Transverse colon (tissue), 4 donors: ENCODE measurements at regions not wholly inside any gene's neighbourhood (a gene's known extent, or its start where the extent isn't known, plus 50 kb on each side); places are given as distances from the start of the nearest gene placed in this dataset.

ENCODE experiments used
- DNase-seq: peaks from one replicate; pipeline ENCODE4 v3.0.0-alpha.2; 2019
- H3K27ac ChIP-seq, 4 donors: fragments of 200-600 bp; sonication (generic); 2 replicates each; pipeline ENCODE4 v1.5.1; 2016 to 2018; ENCODE audit warnings: inconsistent platforms in 4 of 4
- H3K27me3 ChIP-seq: fragments of 200-600 bp; sonication (generic); 2 replicates; pipeline ENCODE4 v1.5.1; 2017; ENCODE audit warnings: inconsistent platforms
- H3K36me3 ChIP-seq, 4 donors: fragments of 200-600 bp; sonication (generic); 2 replicates each; pipeline ENCODE4 v1.5.1; 2017 to 2019; ENCODE audit warnings: inconsistent platforms in 4 of 4
- H3K4me1 ChIP-seq, 4 donors: fragments of 200-600 bp; sonication (generic); 2 replicates each; pipeline ENCODE4 v1.5.1; 2017 to 2020; ENCODE audit warnings: inconsistent platforms in 4 of 4
- H3K4me3 ChIP-seq, 4 donors: fragments of 200-600 bp; sonication (generic); 1 replicate in 1 of 4; 2 replicates in 3 of 4; pipeline versions ENCODE4 v1.5.1 to v1.6.1; 2017 to 2019; ENCODE audit warnings: inconsistent platforms in 4 of 4
- H3K9me3 ChIP-seq, 2 donors: fragments of 200-600 bp; sonication (generic); 2 replicates each; pipeline ENCODE4 v1.5.1; 2017 to 2019; ENCODE audit warnings: inconsistent platforms in 2 of 2
- EP300 ChIP-seq: sonication (generic); formaldehyde crosslinking; IDR thresholded peaks from one replicate; pipeline ENCODE4 v1.6.1; 2017; ENCODE audit warnings: antibody characterized with exemption, low read depth
- POLR2A ChIP-seq: fragments of 450-650 bp; IDR thresholded peaks from one replicate; pipeline ENCODE4 v1.6.1; 2016; ENCODE audit warnings: antibody characterized with exemption, mild to moderate bottlenecking, moderate library complexity
- POLR2AphosphoS5 ChIP-seq, 3 donors: sonication (generic); formaldehyde crosslinking; IDR thresholded peaks; one replicate each; pipeline ENCODE4 v1.6.1; 2016; ENCODE audit warnings: antibody characterized with exemption in 3 of 3
- WGBS, 2 donors: methylation state at CpG; one replicate each; pipeline ENCODE4 v1.1.5; 2018; ENCODE audit warnings: low coverage in 1 of 2; 5-methylcytosine and 5-hydroxymethylcytosine counted together
- in situ Hi-C, 4 donors: fragments of 200-750 bp; cut with MboI; loops; one replicate each; pipeline versions ENCODE4 v1.15.0 to v1.15.1; 2017; ENCODE audit warnings: low sequenced_read_pairs in 3 of 4, low pct_ligation_motif_present in 1 of 4, low pct_unique_long_range_greater_than_20kb in 1 of 4
- intact Hi-C: fragments of 100-400 bp; cut with DNase I; formaldehyde crosslinking; loops from one replicate; pipeline ENCODE4 v1.15.1; 2023; ENCODE audit warnings: low total_unique reads
- TF ChIP-seq, protein P1 (sequence below), 5 experiments: fragments of 200-600 bp in 3 of 5; fragments of 450-650 bp in 2 of 5; sonication (generic) in 3 of 5; IDR thresholded peaks; 1 replicate in 2 of 5; 2 replicates in 3 of 5; pipeline ENCODE4 v1.5.1; 2016 to 2017; ENCODE audit warnings: antibody characterized with exemption in 5 of 5, inconsistent platforms in 3 of 5, mild to moderate bottlenecking in 2 of 5, moderate library complexity in 1 of 5

DNA sequence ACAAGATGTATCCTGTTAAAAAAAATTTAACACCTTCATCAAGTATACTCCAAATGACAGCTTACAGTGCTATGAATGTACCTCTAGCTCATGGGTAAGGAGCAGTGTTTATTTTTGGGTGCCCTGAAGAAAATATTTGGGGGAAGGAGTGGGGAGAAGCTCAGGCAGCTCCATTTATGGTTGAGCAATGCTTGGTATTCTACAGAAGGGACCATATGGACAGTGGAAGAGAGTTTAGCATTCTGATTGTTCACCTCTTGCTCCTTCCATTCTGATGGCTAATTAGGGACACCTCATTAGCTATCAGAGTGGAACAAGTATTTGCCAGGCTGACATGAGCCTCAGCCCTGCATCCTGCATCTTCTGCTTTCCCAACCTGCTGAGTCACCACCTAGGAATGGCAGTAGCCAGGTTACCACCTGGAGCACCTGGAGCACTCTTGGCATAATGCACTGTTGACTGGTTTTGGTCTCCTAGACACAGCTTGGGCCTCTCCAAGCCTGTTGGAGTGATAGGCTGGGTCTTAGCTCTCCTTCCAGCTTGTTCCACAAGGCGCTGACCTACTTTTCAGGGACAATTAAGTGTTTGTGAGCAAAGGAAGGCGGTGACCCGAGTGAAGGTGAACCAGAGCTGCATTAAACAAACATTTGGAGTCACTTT, 62.0 kb upstream of the MACF1 start:
- H3K9me3 ChIP-seq, result no peaks in the 10 kb centered on the region
- TF ChIP-seq POLR2AphosphoS5 (IDR thresholded peaks at IDR 0.05) (no peak), EP300 (no peak), POLR2A (no peak)
- TF ChIP-seq, protein P1, sequence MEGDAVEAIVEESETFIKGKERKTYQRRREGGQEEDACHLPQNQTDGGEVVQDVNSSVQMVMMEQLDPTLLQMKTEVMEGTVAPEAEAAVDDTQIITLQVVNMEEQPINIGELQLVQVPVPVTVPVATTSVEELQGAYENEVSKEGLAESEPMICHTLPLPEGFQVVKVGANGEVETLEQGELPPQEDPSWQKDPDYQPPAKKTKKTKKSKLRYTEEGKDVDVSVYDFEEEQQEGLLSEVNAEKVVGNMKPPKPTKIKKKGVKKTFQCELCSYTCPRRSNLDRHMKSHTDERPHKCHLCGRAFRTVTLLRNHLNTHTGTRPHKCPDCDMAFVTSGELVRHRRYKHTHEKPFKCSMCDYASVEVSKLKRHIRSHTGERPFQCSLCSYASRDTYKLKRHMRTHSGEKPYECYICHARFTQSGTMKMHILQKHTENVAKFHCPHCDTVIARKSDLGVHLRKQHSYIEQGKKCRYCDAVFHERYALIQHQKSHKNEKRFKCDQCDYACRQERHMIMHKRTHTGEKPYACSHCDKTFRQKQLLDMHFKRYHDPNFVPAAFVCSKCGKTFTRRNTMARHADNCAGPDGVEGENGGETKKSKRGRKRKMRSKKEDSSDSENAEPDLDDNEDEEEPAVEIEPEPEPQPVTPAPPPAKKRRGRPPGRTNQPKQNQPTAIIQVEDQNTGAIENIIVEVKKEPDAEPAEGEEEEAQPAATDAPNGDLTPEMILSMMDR (IDR thresholded peaks at IDR 0.05), result no peak
- no peak for DNase-seq
- no peak overlapping the region for H3K4me3 ChIP-seq
- H3K27ac ChIP-seq, result peak overlapping the region; percentile 7 to 60 (median 53)
- intact Hi-C loops (no loop called here), in situ Hi-C loops (no loop called here)
- peaks cover 10 to 31% (median 22%) of the 10 kb centered on the region in 4 donors for H3K4me1 ChIP-seq
- 48 to 70% methylated on average over 2 to 3 of the region's 3 CpGs for WGBS, 2 donors
- H3K27me3 ChIP-seq, result no peaks in the 10 kb centered on the region
- H3K36me3 ChIP-seq, result no peaks in the 10 kb centered on the region

DNA sequence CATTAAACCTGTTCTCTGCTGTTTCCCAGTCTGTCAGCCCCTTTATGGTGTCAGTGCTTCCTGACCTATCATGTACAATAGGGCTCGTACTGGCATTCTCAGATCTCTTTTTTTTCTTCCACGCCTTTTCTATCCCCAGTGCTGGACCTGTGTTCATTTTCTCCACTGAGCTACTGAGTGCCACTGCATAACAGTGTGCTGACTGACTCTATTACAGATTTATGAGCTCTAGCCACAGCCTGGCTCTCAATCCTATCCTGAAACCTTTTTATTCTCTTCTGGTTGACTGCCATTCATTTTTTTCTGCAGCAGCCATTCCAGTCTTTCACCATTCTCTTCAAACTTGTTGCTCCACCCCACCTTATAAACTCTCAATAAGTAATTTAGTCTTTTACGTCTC, 59.6 kb upstream of the MACF1 start:
- in situ Hi-C loops (no loop called here), intact Hi-C loops (no loop called here)
- H3K27me3 ChIP-seq, result no peaks in the 10 kb centered on the region
- H3K4me1 ChIP-seq, result peaks cover 6 to 34% (median 22%) of the 10 kb centered on the region in 4 donors
- WGBS, 2 donors, result 76 to 87% methylated on average over 3 of the region's 3 CpGs
- no peak overlapping the region for H3K27ac ChIP-seq
- H3K36me3 ChIP-seq, result no peaks in the 10 kb centered on the region
- DNase-seq, result no peak
- TF ChIP-seq EP300 (no peak), POLR2AphosphoS5 (IDR thresholded peaks at IDR 0.05) (no peak), POLR2A (no peak)
- TF ChIP-seq, protein P1 (IDR thresholded peaks at IDR 0.05), result no peak
- H3K4me3 ChIP-seq, result no peak overlapping the region
- H3K9me3 ChIP-seq, result no peaks in the 10 kb centered on the region

DNA sequence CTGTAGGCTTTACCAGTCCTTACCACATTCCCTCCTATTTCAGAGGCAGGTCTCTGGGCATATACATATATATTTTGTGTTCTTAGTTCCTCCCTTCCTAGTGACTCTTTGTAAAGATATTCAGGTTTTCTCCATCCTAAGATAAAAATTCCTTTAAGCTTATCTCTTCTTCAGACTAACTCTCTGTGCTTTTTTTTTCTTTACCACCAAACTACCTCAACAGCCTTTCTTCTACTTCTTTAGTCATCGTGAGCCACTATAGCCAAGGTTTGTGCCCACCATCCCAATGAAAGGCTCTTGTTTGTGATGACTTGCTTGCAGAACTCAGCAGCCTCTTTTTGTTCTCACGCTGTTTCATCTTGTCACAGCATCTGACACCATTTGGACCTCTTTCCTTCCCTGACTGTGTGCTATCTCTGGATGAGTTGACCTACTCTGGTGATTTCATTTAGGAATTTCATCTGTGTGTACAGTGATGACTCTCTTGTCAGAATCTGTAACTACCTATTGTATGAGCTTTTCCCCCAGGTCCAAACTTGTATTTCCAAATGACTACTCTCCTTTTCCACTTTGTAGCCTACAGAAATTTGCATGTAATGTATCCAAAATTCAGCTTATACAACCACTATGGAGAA, 59.0 kb upstream of the MACF1 start:
- no peak for DNase-seq
- TF ChIP-seq POLR2AphosphoS5 (IDR thresholded peaks at IDR 0.05) (no peak), POLR2A (no peak), EP300 (no peak)
- TF ChIP-seq, protein P1 (IDR thresholded peaks at IDR 0.05), result no peak
- intact Hi-C loops, result no loop called here
- Histone ChIP-seq H3K27ac (no peak overlapping the region), H3K27me3 (no peaks in the 10 kb centered on the region), H3K36me3 (no peaks in the 10 kb centered on the region), H3K9me3 (no peaks in the 10 kb centered on the region), H3K4me1 (peaks cover 6 to 34% (median 20%) of the 10 kb centered on the region in 4 donors), H3K4me3 (no peak overlapping the region)
- in situ Hi-C loops, result no loop called here
- 91 to 100% methylated on average over 1 to 2 of the region's 2 CpGs for WGBS, 2 donors

DNA sequence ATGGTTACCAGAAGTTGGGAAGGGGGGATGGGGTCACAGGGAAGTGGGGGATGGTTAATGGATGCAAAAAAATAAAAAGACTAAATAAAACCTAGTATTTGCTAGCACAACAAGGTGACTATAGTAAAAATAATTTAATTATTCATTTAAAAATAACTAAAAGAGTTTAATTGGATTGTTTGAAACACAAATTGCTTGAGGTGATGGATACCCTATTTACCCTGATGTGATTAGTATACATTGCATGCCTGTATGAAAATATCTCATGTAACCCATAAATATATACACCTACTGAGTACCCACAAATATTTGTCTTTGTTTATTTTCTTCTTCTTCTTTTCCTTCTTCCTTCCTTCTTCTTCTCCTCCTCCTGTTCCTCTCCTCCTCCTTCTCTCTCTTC, 57.8 kb upstream of the MACF1 start:
- no peaks in the 10 kb centered on the region for H3K9me3 ChIP-seq
- no peaks in the 10 kb centered on the region for H3K27me3 ChIP-seq
- H3K27ac ChIP-seq, result no peak overlapping the region
- in situ Hi-C loops (no loop called here), intact Hi-C loops (no loop called here)
- no peak for TF ChIP-seq POLR2A
- TF ChIP-seq POLR2AphosphoS5 (IDR thresholded peaks at IDR 0.05), result no peak
- no peak for TF ChIP-seq EP300
- TF ChIP-seq, protein P1 (IDR thresholded peaks at IDR 0.05), result no peak
- no peak overlapping the region for H3K4me3 ChIP-seq
- no peaks in the 10 kb centered on the region for H3K36me3 ChIP-seq
- no peak for DNase-seq
- peaks cover 0 to 36% (median 17%) of the 10 kb centered on the region in 4 donors for H3K4me1 ChIP-seq
